MCF 10A (cell line): ENCODE measurements at regions not wholly inside any gene's neighbourhood (a gene's known extent, or its start where the extent isn't known, plus 50 kb on each side); places are given as distances from the start of the nearest gene placed in this dataset.
"Not testable (repeated sequence)": the region's sequence is repeated elsewhere in the genome, so short reads cannot be mapped to it uniquely, and the experiment has no call there.

Source experiments
- BruUV-seq: library from RNA; stranded (reverse); fragments of 400-500 nt; replicated peaks from 2 replicates; lab custom pipeline; 2021; lab: Mats Ljungman, UMichigan
- CTCF ChIA-PET: fragments of 300-600 bp; sonication (Branson Sonifier 250); formaldehyde crosslinking; extraction: SDS; loops from one replicate; lab custom pipeline; 2021; ENCODE audit warnings: antibody characterized with exemption, inconsistent platforms; lab: Yijun Ruan, JAX
- POLR2A ChIA-PET: fragments of 300-600, 350-650 bp; sonication (Branson Sonifier 250); formaldehyde crosslinking; extraction: SDS; loops from one replicate; lab custom pipeline; 2020; ENCODE audit warnings: antibody characterized with exemption, inconsistent platforms; lab: Yijun Ruan, JAX
- DNase-seq: peaks from one replicate; pipeline ENCODE4 v3.0.0-alpha.2; 2018; ENCODE audit not compliant: unreplicated experiment
- H3K27ac Mint-ChIP-seq: one replicate; pipeline ENCODE4 v1.8.0; 2022; ENCODE audit warnings: mild to moderate bottlenecking, low read depth, mixed read lengths; ENCODE audit not compliant: unreplicated experiment
- H3K27me3 Mint-ChIP-seq: one replicate; pipeline ENCODE4 v1.8.0; 2022; ENCODE audit warnings: mixed read lengths; ENCODE audit not compliant: insufficient read depth, unreplicated experiment
- H3K36me3 Mint-ChIP-seq: one replicate; pipeline ENCODE4 v1.8.0; 2022; ENCODE audit warnings: mild to moderate bottlenecking, moderate library complexity, mixed read lengths; ENCODE audit not compliant: insufficient read depth, unreplicated experiment
- H3K4me1 Mint-ChIP-seq: one replicate; pipeline ENCODE4 v1.8.0; 2022; ENCODE audit warnings: mixed read lengths; ENCODE audit not compliant: insufficient read depth, unreplicated experiment
- H3K4me3 Mint-ChIP-seq: one replicate; pipeline ENCODE4 v1.8.0; 2022; ENCODE audit warnings: mild to moderate bottlenecking, moderate library complexity, mixed read lengths; ENCODE audit not compliant: unreplicated experiment
- H3K9me3 Mint-ChIP-seq: one replicate; pipeline ENCODE4 v1.8.0; 2022; ENCODE audit warnings: mixed read lengths; ENCODE audit not compliant: unreplicated experiment
- intact Hi-C: fragments of 100-400 bp; cut with micrococcal nuclease; formaldehyde crosslinking; loops from 2 replicates; pipeline ENCODE4 v1.14.1; 2022

DNA sequence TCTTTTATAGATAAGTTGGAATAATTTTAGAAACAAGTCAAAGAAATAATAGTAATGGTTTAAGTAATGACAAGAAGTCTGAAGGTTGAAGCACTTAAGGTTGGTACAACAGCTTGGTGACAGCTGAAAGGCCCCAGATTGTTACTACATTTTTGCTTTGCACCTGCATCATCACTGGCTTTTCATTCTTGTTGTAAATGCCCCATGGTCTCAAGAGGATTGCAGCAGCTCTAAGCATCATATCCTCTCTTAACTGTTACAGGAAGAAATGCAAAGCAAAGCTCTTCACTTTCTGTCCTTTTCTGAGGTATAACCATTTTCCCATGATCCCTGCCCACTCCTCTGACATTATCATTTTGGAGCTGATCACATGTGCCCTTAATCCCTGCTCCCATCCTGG, 461.0 kb downstream of the RPIA start:
- H3K27ac Mint-ChIP-seq, H3K9me3 Mint-ChIP-seq, DNase-seq, H3K36me3 Mint-ChIP-seq, H3K4me3 Mint-ChIP-seq, H3K4me1 Mint-ChIP-seq, POLR2A ChIA-PET, BruUV-seq: not testable (repeated sequence)
- peaks cover 43% of the 10 kb centered on the region for H3K27me3 Mint-ChIP-seq
- intact Hi-C loops, result loop anchor here (5.0 kb wide), 1 partner anchor 280 kb away; no protein-coding TSS in a partner anchor
- CTCF ChIA-PET, result interaction anchor here (0.9 to 1.4 kb wide), 3 partner anchors 270 to 277 kb away, joined by 3 to 10 read pairs (median 4); no protein-coding TSS in a partner anchor

DNA sequence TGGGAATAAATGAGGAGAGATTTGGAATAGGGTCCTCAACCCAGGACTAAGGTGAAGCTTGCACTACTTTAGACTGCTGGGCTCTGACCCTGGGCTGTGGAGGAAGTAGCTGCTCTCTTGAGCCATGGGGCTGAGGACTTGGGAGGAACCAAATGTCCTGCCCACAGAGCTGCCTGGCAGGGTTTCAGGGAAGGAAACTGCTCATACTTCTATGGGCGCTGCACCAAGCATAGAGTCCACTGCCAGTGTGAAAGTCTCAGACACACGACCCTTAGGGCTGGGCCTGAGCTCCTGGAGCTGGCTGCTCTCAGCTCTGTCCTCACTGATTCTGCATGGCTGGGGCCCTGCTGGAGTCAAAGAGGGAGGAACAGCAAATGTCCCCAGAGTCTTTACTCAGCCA, 461.7 kb downstream of the RPIA start:
- H3K4me3 Mint-ChIP-seq, POLR2A ChIA-PET, BruUV-seq, H3K27ac Mint-ChIP-seq, DNase-seq, H3K4me1 Mint-ChIP-seq, H3K9me3 Mint-ChIP-seq, H3K36me3 Mint-ChIP-seq: not testable (repeated sequence)
- intact Hi-C loops, result loop anchor here (5.0 kb wide), 1 partner anchor 281 kb away; no protein-coding TSS in a partner anchor
- H3K27me3 Mint-ChIP-seq, result peaks cover 36% of the 10 kb centered on the region
- CTCF ChIA-PET, result interaction anchor here (0.7 to 1.4 kb wide), 5 partner anchors 9 to 280 kb away, joined by 3 to 10 read pairs (median 4); no protein-coding TSS in a partner anchor

DNA sequence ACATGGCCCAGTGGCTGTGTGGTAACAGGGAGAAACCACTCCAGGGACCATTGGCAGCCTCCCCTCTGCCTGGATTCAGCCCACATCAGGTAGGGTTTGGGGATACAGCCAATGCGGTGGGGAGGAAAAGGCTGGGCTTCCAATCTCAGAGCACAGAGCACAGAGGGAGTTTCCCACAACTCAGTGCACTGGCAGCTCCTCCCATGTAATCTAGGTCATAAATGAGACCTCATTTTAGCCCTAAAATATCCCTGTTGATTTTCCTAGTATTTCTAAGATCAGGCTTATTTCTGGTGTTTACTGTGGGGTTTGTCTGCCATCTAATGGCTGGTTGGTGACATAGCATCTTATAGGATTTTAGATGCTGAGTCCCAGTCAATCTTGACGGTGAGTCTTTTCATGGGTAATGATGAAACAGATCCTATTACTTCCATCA, 462.8 kb downstream of the RPIA start:
- DNase-seq, H3K4me1 Mint-ChIP-seq, H3K36me3 Mint-ChIP-seq, CTCF ChIA-PET, POLR2A ChIA-PET, H3K27ac Mint-ChIP-seq, H3K4me3 Mint-ChIP-seq, H3K9me3 Mint-ChIP-seq, BruUV-seq: not testable (repeated sequence)
- intact Hi-C loops, result loop anchor here (5.0 kb wide), 1 partner anchor 282 kb away; no protein-coding TSS in a partner anchor
- H3K27me3 Mint-ChIP-seq, result peaks cover 31% of the 10 kb centered on the region

DNA sequence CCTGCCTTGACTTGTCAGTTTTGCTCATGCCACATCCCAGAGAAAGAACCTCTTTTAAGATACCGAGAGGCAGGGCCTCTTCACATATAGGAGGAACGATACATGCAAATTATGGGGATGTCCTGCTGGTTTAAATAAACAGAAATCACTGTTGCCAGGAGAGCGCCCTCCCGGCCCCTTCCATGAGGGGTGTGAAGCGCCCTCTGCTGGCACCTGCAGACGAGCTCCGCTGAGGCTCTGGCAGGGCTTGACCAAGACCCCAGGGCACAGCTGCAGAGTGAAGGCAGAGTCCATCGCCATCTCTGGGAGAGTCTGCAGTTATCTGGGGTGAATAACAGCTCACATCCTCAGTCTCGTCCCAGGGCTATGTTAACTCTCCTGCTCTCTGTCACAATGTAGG, 468.8 kb downstream of the RPIA start:
- DNase-seq, H3K9me3 Mint-ChIP-seq, CTCF ChIA-PET, H3K36me3 Mint-ChIP-seq, BruUV-seq, H3K4me1 Mint-ChIP-seq, H3K4me3 Mint-ChIP-seq, intact Hi-C loops, POLR2A ChIA-PET, H3K27me3 Mint-ChIP-seq, H3K27ac Mint-ChIP-seq: not testable (repeated sequence)

DNA sequence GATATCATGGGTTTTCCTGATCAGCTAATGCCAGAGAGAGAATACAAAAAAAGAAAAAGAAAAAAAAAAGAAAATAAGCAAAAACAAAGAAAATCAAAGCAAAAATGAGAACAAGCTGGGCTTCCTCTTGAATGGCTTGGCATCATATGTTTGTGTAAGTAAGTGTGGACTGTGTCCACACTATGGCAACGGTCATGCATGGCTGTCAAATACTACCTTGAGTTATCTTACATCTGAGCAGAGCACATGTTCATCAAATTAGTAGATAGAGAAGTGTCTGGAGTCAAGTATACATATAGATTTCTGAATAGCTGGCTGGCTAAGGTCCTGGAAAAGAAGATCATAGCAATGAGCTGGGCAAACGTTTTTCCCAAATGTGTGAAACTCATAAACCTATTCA, 470.2 kb downstream of the RPIA start:
- H3K27ac Mint-ChIP-seq, BruUV-seq, POLR2A ChIA-PET, H3K4me3 Mint-ChIP-seq, intact Hi-C loops, H3K36me3 Mint-ChIP-seq, H3K9me3 Mint-ChIP-seq, H3K27me3 Mint-ChIP-seq, DNase-seq, H3K4me1 Mint-ChIP-seq: not testable (repeated sequence)
- CTCF ChIA-PET, result interaction anchor here (1.0 kb wide), 1 partner anchor 282 kb away, joined by 4 read pairs; no protein-coding TSS in a partner anchor

DNA sequence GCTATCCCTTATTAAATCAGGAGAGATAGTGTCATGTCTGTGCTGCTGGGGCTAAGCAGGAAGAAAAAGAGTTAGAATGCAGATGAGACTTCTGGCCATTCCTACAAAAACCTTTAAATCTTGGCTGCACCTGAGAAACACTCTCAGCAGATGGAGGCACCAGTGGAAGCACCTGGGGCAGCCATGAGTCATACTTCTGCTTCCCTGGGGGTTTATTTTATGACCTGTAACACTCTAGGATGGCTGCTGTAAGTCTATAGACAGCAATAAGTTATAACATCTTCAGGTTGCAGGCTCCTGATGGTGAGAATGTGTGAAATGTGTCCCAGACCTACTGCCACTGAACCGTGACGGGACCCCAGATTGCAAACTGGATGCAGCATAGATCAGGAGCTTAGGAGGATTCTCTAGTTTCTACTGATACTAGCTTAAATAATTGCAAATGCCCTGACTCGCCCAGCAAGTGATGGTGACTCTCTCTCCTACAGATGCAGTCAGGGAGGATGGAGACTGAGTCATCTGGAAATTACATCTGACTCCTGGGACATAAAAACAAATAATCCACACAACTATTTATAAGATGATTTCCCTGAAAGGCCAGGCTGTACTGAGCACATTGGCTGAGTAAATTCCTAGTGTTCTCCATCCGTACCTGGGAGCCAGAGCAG, 479.2 kb downstream of the RPIA start:
- H3K4me1 Mint-ChIP-seq, POLR2A ChIA-PET, H3K9me3 Mint-ChIP-seq, H3K27ac Mint-ChIP-seq, intact Hi-C loops, H3K27me3 Mint-ChIP-seq, DNase-seq, CTCF ChIA-PET, BruUV-seq, H3K36me3 Mint-ChIP-seq, H3K4me3 Mint-ChIP-seq: not testable (repeated sequence)

DNA sequence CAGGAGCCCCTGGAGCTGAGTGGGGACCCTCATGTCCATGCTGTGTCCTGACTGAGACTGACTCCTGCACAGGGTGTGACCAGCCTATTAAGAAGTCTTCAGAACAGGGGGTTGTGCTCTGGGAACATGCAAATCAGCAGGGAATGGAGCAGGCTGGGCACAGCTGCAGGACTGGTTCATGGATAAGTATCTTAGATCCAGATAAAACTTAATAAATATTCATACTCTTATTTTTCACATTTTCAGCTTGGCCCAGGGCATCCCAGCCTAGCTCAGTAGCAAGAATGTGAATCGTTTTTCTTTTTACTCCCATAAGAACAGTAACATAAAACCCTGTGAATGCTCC, 479.7 kb downstream of the RPIA start:
- H3K9me3 Mint-ChIP-seq, POLR2A ChIA-PET, H3K27ac Mint-ChIP-seq, H3K36me3 Mint-ChIP-seq, H3K4me1 Mint-ChIP-seq, H3K4me3 Mint-ChIP-seq, intact Hi-C loops, CTCF ChIA-PET, BruUV-seq, DNase-seq: not testable (repeated sequence)
- peaks cover 10% of the 10 kb centered on the region for H3K27me3 Mint-ChIP-seq

DNA sequence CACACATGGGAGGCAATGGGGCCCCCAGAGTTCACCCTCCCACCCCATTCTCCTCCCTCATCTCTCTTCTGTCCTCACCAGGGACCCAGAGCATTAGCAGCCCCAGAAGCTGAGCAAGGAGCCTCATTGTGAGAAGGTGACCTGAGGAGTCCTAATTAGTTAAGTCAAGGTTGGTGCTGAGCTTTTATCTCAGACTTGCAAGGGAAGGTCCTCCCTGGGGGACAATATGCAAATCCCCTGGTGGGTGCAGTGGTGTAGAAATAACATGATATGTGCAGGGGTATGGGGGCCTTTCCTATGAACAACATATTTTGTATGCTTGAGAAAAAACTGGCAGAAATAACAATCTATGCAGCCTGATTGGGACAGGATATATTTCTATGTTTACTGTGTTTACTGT, 485.5 kb downstream of the RPIA start:
- H3K4me3 Mint-ChIP-seq, H3K4me1 Mint-ChIP-seq, H3K36me3 Mint-ChIP-seq, CTCF ChIA-PET, POLR2A ChIA-PET, BruUV-seq, intact Hi-C loops, DNase-seq, H3K27ac Mint-ChIP-seq, H3K9me3 Mint-ChIP-seq: not testable (repeated sequence)
- H3K27me3 Mint-ChIP-seq, result peaks cover 21% of the 10 kb centered on the region

DNA sequence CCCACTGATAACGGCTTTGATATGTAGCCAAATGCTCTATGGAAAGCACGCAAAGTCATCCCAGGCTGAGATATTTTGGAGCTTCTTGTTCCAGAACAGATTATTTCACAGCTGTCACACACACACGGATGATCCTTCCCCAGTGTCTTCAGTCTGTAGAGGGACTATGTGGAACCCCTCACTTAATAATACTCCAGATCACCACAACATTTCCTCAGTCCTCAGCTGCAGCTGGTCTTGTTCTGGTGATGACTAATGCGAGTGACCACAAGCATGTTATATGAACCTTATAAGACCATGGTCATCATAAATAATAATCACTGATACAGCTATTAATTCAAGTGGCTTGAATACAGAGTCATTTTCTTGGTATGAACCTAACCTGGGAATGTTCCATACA, 490.7 kb downstream of the RPIA start:
- H3K27ac Mint-ChIP-seq, BruUV-seq, H3K4me1 Mint-ChIP-seq, H3K36me3 Mint-ChIP-seq, POLR2A ChIA-PET, CTCF ChIA-PET, DNase-seq, H3K9me3 Mint-ChIP-seq, intact Hi-C loops, H3K4me3 Mint-ChIP-seq: not testable (repeated sequence)
- H3K27me3 Mint-ChIP-seq, result peaks cover 21% of the 10 kb centered on the region
